Activated T-helper 1 cell treated with anti-CD3 and anti-CD28 coated beads, Interleukin-12 subunit alpha, Interleukin-12 subunit beta, Interleukin-2, Interleukin-4 antibody, amounts not matched to agents 30 ng/mL and 10 ng/mL and 1 ng/mL, durations not matched to agents 14 hours and 24 hours and 36 hours (primary cell): ENCODE measurements at regions not wholly inside any gene's neighbourhood (a gene's known extent, or its start where the extent isn't known, plus 50 kb on each side); places are given as distances from the start of the nearest gene placed in this dataset.

Source experiments
- DNase-seq: peaks from one replicate; pipeline ENCODE4 v3.0.0; 2021; ENCODE audit warnings: low spot score
- H3K27ac Mint-ChIP-seq: one replicate; pipeline ENCODE4 v1.8.0; 2021; ENCODE audit warnings: mild to moderate bottlenecking, mixed read lengths
- H3K27me3 Mint-ChIP-seq: one replicate; pipeline ENCODE4 v1.8.0; 2022; ENCODE audit warnings: mild to moderate bottlenecking, moderate library complexity, mixed read lengths; ENCODE audit not compliant: insufficient read depth
- H3K36me3 Mint-ChIP-seq: one replicate; pipeline ENCODE4 v1.8.0; 2021; ENCODE audit warnings: low read depth, mixed read lengths
- H3K4me1 Mint-ChIP-seq: one replicate; pipeline ENCODE4 v1.8.0; 2021; ENCODE audit warnings: low read depth, mixed read lengths
- H3K4me3 Mint-ChIP-seq: one replicate; pipeline ENCODE4 v1.8.0; 2021; ENCODE audit warnings: mild to moderate bottlenecking, moderate library complexity, mixed read lengths
- H3K9me3 Mint-ChIP-seq: one replicate; pipeline ENCODE4 v1.8.0; 2021; ENCODE audit warnings: mixed read lengths
- intact Hi-C: fragments of 100-400 bp; cut with micrococcal nuclease; formaldehyde crosslinking; loops from one replicate; pipeline ENCODE4 v1.15.1; 2024

GRCh38 chr3:194277104-194277785 lies 73.9 kb downstream of the CPN2 start:
- Mint-ChIP-seq H3K27me3 (peaks cover 3% of the 10 kb centered on the region), H3K9me3 (no peaks in the 10 kb centered on the region), H3K4me3 (no peak overlapping the region), H3K36me3 (no peaks in the 10 kb centered on the region), H3K4me1 (peaks cover 7% of the 10 kb centered on the region), H3K27ac (no peak overlapping the region)
- no peak for DNase-seq
- intact Hi-C loops: no loop called here

GRCh38 chr3:194277786-194278130 lies 73.4 kb downstream of the CPN2 start:
- no peak for DNase-seq
- no peaks in the 10 kb centered on the region for H3K9me3 Mint-ChIP-seq
- H3K36me3 Mint-ChIP-seq: no peaks in the 10 kb centered on the region
- peaks cover 3% of the 10 kb centered on the region for H3K27me3 Mint-ChIP-seq
- intact Hi-C loops: no loop called here
- no peak overlapping the region for H3K4me3 Mint-ChIP-seq
- H3K27ac Mint-ChIP-seq: no peak overlapping the region
- H3K4me1 Mint-ChIP-seq: peaks cover 7% of the 10 kb centered on the region

GRCh38 chr3:194278186-194278845 lies 72.8 kb downstream of the CPN2 start:
- H3K4me3 Mint-ChIP-seq: no peak overlapping the region
- H3K27ac Mint-ChIP-seq: no peak overlapping the region
- H3K27me3 Mint-ChIP-seq: peaks cover 3% of the 10 kb centered on the region

GRCh38 chr3:194279101-194279500 lies 72.0 kb downstream of the CPN2 start:
- no peak overlapping the region for H3K27ac Mint-ChIP-seq
- peaks cover 3% of the 10 kb centered on the region for H3K27me3 Mint-ChIP-seq
- H3K36me3 Mint-ChIP-seq: no peaks in the 10 kb centered on the region
- intact Hi-C loops: no loop called here
- DNase-seq: no peak
- no peaks in the 10 kb centered on the region for H3K9me3 Mint-ChIP-seq
- peaks cover 7% of the 10 kb centered on the region for H3K4me1 Mint-ChIP-seq
- no peak overlapping the region for H3K4me3 Mint-ChIP-seq

More at GRCh38 chr3:194278186-194278845, 72.8 kb downstream of the CPN2 start:
- Mint-ChIP-seq H3K9me3 (no peaks in the 10 kb centered on the region), H3K4me1 (peaks cover 7% of the 10 kb centered on the region), H3K36me3 (no peaks in the 10 kb centered on the region)
- intact Hi-C loops: no loop called here
- no peak for DNase-seq

- no peaks in the 10 kb centered on the region for H3K9me3 Mint-ChIP-seq
- intact Hi-C loops: no loop called here
- DNase-seq: no peak
Measured at GRCh38 chr3:194279701-194280360, 71.3 kb downstream of the CPN2 start.

GRCh38 chr3:194280777-194281176 lies 70.4 kb downstream of the CPN2 start:
- H3K36me3 Mint-ChIP-seq: no peaks in the 10 kb centered on the region
- no peaks in the 10 kb centered on the region for H3K4me1 Mint-ChIP-seq
- intact Hi-C loops: no loop called here
- no peak overlapping the region for H3K27ac Mint-ChIP-seq
- no peaks in the 10 kb centered on the region for H3K9me3 Mint-ChIP-seq
- no peak for DNase-seq
- H3K4me3 Mint-ChIP-seq: no peak overlapping the region
- peaks cover 3% of the 10 kb centered on the region for H3K27me3 Mint-ChIP-seq

More at GRCh38 chr3:194279701-194280360, 71.3 kb downstream of the CPN2 start:
- H3K27ac Mint-ChIP-seq: no peak overlapping the region
- H3K4me3 Mint-ChIP-seq: no peak overlapping the region
- no peaks in the 10 kb centered on the region for H3K36me3 Mint-ChIP-seq
- H3K27me3 Mint-ChIP-seq: peaks cover 3% of the 10 kb centered on the region
- peaks cover 6% of the 10 kb centered on the region for H3K4me1 Mint-ChIP-seq

- no peaks in the 10 kb centered on the region for H3K9me3 Mint-ChIP-seq
- intact Hi-C loops: no loop called here
- no peak overlapping the region for H3K27ac Mint-ChIP-seq
- no peaks in the 10 kb centered on the region for H3K4me1 Mint-ChIP-seq
- H3K36me3 Mint-ChIP-seq: no peaks in the 10 kb centered on the region
- peaks cover 3% of the 10 kb centered on the region for H3K27me3 Mint-ChIP-seq
- DNase-seq: no peak
- no peak overlapping the region for H3K4me3 Mint-ChIP-seq
Measured at GRCh38 chr3:194281306-194281705, 69.8 kb downstream of the CPN2 start.

GRCh38 chr3:194281766-194282165 lies 69.4 kb downstream of the CPN2 start:
- H3K4me3 Mint-ChIP-seq: no peak overlapping the region
- no peaks in the 10 kb centered on the region for H3K4me1 Mint-ChIP-seq
- intact Hi-C loops: no loop called here
- no peak for DNase-seq
- H3K9me3 Mint-ChIP-seq: no peaks in the 10 kb centered on the region
- H3K36me3 Mint-ChIP-seq: no peaks in the 10 kb centered on the region
- peaks cover 3% of the 10 kb centered on the region for H3K27me3 Mint-ChIP-seq
- H3K27ac Mint-ChIP-seq: no peak overlapping the region

GRCh38 chr3:194282436-194283122 lies 68.5 kb downstream of the CPN2 start:
- no peaks in the 10 kb centered on the region for H3K36me3 Mint-ChIP-seq
- no peaks in the 10 kb centered on the region for H3K4me1 Mint-ChIP-seq
- intact Hi-C loops: no loop called here
- no peaks in the 10 kb centered on the region for H3K9me3 Mint-ChIP-seq
- H3K4me3 Mint-ChIP-seq: no peak overlapping the region
- peaks cover 5% of the 10 kb centered on the region for H3K27me3 Mint-ChIP-seq
- H3K27ac Mint-ChIP-seq: no peak overlapping the region
- DNase-seq: no peak

- H3K27me3 Mint-ChIP-seq: peaks cover 9% of the 10 kb centered on the region
- no peak overlapping the region for H3K4me3 Mint-ChIP-seq
- no peaks in the 10 kb centered on the region for H3K9me3 Mint-ChIP-seq
- DNase-seq: no peak
- intact Hi-C loops: no loop called here
- H3K27ac Mint-ChIP-seq: no peak overlapping the region
- no peaks in the 10 kb centered on the region for H3K36me3 Mint-ChIP-seq
- no peaks in the 10 kb centered on the region for H3K4me1 Mint-ChIP-seq
Measured at GRCh38 chr3:194283221-194284006, 67.7 kb downstream of the CPN2 start.

- intact Hi-C loops: no loop called here
- peaks cover 15% of the 10 kb centered on the region for H3K27me3 Mint-ChIP-seq
- H3K4me3 Mint-ChIP-seq: no peak overlapping the region
- H3K9me3 Mint-ChIP-seq: no peaks in the 10 kb centered on the region
- H3K36me3 Mint-ChIP-seq: peaks cover 3% of the 10 kb centered on the region
- no peak overlapping the region for H3K27ac Mint-ChIP-seq
- H3K4me1 Mint-ChIP-seq: no peaks in the 10 kb centered on the region
- DNase-seq: no peak
Measured at GRCh38 chr3:194284351-194284750, 66.8 kb downstream of the CPN2 start.

- Mint-ChIP-seq H3K36me3 (peaks cover 4% of the 10 kb centered on the region), H3K4me1 (no peaks in the 10 kb centered on the region), H3K9me3 (peaks cover 3% of the 10 kb centered on the region), H3K27me3 (peaks cover 18% of the 10 kb centered on the region), H3K4me3 (no peak overlapping the region), H3K27ac (no peak overlapping the region)
- intact Hi-C loops: no loop called here
- no peak for DNase-seq
Measured at GRCh38 chr3:194285024-194285849, 65.9 kb downstream of the CPN2 start.
